GM19239 (cell line): ENCODE measurements at regions not wholly inside any gene's neighbourhood (a gene's known extent, or its start where the extent isn't known, plus 50 kb on each side); places are given as distances from the start of the nearest gene placed in this dataset.

ENCODE experiments used
- DNase-seq: peaks from one replicate; pipeline ENCODE4 v3.0.0; 2011; ENCODE audit warnings: low spot score; ENCODE audit not compliant: insufficient read length
- FAIRE-seq: peaks from 2 replicates; lab custom pipeline; 2011; peaks lifted over from hg19 to GRCh38; lab: Jason Lieb, UNC

GRCh38 chr2:12141618-12142258 is 395.3 kb downstream of the LPIN1 start:
- no peak for DNase-seq

DNA sequence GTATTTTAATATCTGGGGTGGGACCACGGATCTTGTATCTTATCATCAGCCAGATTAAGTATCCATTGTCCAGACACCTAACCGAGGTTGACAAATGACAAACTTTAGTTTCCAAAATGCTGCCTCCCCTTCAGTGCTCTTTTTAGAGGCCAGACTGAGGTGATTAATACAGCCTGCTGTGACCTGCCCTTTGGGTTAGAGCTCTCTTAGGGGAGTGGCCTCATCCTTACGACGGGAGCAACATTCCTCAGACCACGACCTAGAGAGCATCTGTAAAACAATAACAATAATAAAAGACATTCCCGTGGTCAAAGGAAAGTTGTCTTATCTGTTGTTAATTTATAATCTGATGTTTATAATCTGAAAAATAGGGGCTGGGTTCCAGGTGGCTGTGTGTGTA is 405.3 kb downstream of the LPIN1 start:
- DNase-seq (no peak), FAIRE-seq (no peak)

More at GRCh38 chr2:12141618-12142258, 395.3 kb downstream of the LPIN1 start:
- no peak for FAIRE-seq

GRCh38 chr2:12152888-12153287 is 406.5 kb downstream of the LPIN1 start:
- DNase-seq (no peak), FAIRE-seq (no peak)

DNA sequence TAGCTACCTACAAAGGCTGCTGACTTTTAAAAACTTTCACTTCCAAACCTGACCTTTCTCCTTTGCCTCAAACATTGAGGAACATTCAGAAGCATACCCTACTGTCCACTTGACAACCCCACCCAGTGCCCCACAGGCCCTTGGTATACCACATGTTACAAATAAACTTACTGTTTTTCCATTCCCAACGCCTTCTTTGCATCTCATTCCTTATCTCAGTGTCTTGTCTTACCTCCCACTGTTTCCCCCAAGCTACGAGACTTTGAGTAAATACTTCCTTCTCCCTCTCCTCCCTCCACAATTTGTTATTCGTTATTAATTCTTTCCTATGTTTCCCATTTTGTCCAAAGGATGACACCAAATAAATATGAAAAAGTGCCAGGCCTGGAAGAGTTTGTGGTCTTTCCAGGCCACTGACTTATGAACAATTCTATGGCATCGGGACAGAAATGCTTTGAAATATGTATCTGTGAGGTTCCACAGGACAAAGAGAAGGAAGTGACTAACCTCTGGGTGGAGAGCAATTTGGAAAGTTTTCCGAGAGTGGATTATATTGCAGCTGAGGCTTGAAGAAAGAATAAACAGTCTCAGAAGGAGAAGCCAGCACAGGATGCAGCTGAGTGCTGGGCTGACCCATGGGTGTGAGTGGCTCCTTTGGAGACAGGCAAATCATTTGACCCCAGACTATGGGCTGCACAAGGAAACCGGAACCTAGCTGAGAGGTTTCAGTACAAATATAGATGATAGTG is 409.0 kb downstream of the LPIN1 start:
- FAIRE-seq (no peak), DNase-seq (no peak)

DNA sequence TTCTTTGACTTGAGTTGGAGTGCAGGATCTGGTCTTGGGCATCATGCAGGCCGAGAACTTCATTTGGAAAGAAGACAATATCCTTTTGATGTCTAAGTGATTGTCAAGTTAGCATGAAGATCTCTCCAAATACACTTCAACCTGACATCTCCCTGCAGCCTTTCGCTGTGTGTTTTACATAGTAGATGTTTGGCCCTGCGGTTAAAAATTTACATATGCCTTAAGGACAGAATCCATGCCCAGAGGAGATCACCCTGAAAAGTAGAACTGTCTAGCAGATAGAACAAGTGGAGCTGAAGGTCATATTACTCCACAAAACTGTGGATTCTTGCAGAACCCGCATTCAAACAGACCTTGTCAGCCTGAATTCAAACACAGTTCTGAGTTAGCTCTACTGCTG is 409.9 kb downstream of the LPIN1 start:
- no peak for DNase-seq
- FAIRE-seq = no peak

DNA sequence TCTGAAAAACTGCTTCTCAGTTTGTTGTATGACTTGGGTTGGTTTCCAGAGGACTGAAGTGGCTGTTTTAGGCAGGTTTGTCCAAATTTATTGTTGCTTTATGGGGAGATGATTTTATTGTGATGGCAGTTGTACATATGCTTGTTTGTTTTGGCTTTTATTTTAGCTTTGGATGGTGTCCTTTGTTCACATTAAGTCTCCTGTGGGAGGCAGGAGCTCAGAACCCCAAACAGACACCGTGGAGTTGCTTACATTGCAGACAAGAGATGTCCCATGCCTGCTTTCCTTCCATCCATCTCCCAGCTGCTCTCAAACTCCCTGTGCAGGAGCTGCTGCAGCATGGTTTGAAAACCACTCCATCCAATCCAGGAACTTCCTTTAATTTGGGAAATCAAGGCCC is 414.7 kb downstream of the LPIN1 start:
- FAIRE-seq (no peak), DNase-seq (no peak)

GRCh38 chr2:12162269-12163247 is 416.1 kb downstream of the LPIN1 start:
- FAIRE-seq (no peak), DNase-seq (no peak)

GRCh38 chr2:12163866-12164265 is 417.4 kb downstream of the LPIN1 start:
- DNase-seq (no peak), FAIRE-seq (no peak)

GRCh38 chr2:12164689-12165088 is 418.3 kb downstream of the LPIN1 start:
- FAIRE-seq = no peak

GRCh38 chr2:12167525-12168317 is 421.3 kb downstream of the LPIN1 start:
- no peak for FAIRE-seq
- DNase-seq = no peak

More at GRCh38 chr2:12164689-12165088, 418.3 kb downstream of the LPIN1 start:
- no peak for DNase-seq

- FAIRE-seq = no peak
- DNase-seq = no peak
Observed at GRCh38 chr2:12168354-12168753, 421.9 kb downstream of the LPIN1 start.

- FAIRE-seq (no peak), DNase-seq (no peak)
Observed at GRCh38 chr2:12168791-12169388, 422.5 kb downstream of the LPIN1 start.

DNA sequence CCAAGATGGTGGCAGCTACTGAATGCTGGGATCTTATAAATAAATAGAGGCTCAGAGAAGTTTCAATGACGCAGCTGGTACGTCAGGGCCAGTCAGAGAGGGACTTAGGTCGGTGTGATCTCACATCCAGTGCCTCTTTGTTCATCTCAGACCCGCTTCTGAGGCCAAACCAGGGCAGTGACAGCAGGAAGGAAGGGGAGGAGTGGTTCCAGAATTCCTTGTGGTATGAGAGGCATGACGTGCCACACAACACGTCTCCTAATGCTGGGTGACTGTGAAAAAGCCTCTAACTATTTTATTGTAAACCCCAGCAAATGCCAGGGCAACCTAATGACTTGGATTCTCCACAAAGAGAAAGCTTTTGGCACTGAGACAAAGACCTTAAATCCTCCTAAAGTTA is 423.3 kb downstream of the LPIN1 start:
- no peak for FAIRE-seq
- no peak for DNase-seq

DNA sequence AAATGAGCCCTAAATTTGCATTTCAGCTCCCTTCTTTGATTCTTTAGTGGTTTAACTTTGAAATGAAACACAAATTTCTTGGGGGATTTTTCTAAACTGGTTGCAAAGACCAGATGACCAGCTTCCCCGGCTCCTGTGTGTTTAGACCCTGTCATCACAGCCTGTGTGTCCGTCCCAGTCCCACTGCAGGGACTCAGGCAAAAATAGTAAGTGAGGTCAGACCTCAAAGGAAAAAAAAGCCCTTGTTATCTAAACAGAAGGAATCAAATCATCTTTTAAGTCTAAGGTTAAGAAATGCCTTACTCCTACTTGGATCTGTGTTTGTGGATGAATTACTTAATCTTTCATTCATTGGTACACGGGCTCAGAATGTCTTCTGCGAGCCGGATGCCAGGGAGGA is 423.7 kb downstream of the LPIN1 start:
- FAIRE-seq = no peak
- DNase-seq = no peak

GRCh38 chr2:12173271-12173942 is 427.0 kb downstream of the LPIN1 start:
- no peak for DNase-seq
- no peak for FAIRE-seq

DNA sequence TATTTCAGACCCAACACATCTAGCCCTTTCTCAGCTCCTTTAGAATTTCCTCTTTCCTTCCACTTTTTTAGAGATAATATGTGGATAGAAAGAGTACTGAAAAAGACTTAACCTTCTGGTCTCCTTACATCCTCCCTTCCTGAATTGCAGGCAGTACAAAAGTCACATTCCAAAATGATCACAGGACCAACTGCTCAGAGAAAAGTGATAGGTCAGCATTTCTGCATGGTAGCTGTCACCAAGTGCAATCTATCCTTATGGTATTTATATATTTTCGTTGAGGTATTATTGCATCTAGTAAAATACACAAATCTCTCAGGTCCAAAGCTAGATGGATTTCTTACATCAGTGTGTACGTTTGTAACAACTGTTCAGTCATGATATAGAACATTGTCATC is 427.5 kb downstream of the LPIN1 start:
- FAIRE-seq = no peak
- no peak for DNase-seq

GRCh38 chr2:12175323-12175722 is 428.9 kb downstream of the LPIN1 start:
- DNase-seq (no peak), FAIRE-seq (no peak)

GRCh38 chr2:12176623-12177454 is 430.4 kb downstream of the LPIN1 start:
- FAIRE-seq (peak; percentile 31), DNase-seq (peak; percentile 26)
